ENCODE measurements at regions not wholly inside any gene's neighbourhood (a gene's known extent, or its start where the extent isn't known, plus 50 kb on each side); places are given as distances from the start of the nearest gene placed in this dataset.

DNA sequence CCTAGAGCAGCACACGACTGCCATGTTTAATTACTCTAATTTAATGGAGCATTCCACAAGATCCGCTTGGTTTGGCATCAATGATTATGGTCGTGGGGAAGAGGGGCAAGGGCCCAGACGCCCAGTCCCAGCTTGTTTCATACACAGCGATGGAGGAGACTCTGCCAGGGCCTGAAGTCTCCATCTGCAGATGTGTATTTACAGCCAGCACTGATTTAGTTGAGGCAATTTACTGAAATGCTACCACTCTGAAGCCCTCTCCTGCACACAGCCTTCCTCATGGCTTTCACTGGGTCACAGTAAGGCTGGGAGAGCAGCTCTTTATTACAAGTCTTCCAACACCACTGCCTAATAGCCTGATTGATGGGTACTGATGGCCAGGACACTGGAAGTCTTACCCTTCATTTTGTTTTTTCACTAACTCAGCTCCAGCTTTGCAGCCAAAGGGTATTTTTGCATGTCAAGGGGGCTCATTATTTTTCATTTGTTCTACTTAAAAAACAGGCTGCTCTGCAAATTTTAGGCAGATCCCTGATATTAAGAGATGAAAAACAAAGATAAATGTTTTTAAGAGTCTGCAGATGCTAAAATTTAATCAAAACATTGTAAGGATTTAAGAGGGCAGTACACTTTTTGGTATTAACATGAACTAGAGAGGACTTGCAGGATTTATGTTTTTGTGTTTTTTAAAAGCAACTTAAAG lies 236.3 kb downstream of the SIPA1L2 start:
- TF ChIP-seq, protein P1, sequence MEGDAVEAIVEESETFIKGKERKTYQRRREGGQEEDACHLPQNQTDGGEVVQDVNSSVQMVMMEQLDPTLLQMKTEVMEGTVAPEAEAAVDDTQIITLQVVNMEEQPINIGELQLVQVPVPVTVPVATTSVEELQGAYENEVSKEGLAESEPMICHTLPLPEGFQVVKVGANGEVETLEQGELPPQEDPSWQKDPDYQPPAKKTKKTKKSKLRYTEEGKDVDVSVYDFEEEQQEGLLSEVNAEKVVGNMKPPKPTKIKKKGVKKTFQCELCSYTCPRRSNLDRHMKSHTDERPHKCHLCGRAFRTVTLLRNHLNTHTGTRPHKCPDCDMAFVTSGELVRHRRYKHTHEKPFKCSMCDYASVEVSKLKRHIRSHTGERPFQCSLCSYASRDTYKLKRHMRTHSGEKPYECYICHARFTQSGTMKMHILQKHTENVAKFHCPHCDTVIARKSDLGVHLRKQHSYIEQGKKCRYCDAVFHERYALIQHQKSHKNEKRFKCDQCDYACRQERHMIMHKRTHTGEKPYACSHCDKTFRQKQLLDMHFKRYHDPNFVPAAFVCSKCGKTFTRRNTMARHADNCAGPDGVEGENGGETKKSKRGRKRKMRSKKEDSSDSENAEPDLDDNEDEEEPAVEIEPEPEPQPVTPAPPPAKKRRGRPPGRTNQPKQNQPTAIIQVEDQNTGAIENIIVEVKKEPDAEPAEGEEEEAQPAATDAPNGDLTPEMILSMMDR (IDR thresholded peaks at IDR 0.05) = no peak
- no peak for TF ChIP-seq POLR2A (IDR thresholded peaks at IDR 0.05)
